OCI-LY1 (cell line): ENCODE measurements at regions not wholly inside any gene's neighbourhood (a gene's known extent, or its start where the extent isn't known, plus 50 kb on each side); places are given as distances from the start of the nearest gene placed in this dataset.

Experiments used
- H2AFZ ChIP-seq: fragments of 200-600 bp; sonication (generic), shearing (Covaris generic); 2 replicates; pipeline ENCODE4 v1.6.0; 2014; ENCODE audit warnings: antibody characterized with exemption, mild to moderate bottlenecking, low read length
- H3F3A ChIP-seq: fragments of 200-600 bp; sonication (generic), shearing (Covaris generic); 2 replicates; pipeline ENCODE4 v1.6.0; 2014; ENCODE audit warnings: mild to moderate bottlenecking, antibody characterized with exemption, low read length, moderate library complexity; ENCODE audit not compliant: insufficient read depth
- H3K27ac ChIP-seq: fragments of 200-600 bp; sonication (generic); 2 replicates; pipeline ENCODE4 v1.5.1; 2014; ENCODE audit warnings: low read length, mixed run types, mild to moderate bottlenecking, low read depth; ENCODE audit not compliant: poor library complexity, severe bottlenecking
- H3K27me3 ChIP-seq: fragments of 200-600 bp; sonication (generic); 2 replicates; pipeline ENCODE4 v1.6.0; 2014; ENCODE audit warnings: antibody characterized with exemption, mild to moderate bottlenecking, low read length, moderate library complexity; ENCODE audit not compliant: insufficient read depth
- H3K36me3 ChIP-seq: fragments of 200-600 bp; sonication (generic); 2 replicates; pipeline ENCODE4 v1.6.1; 2014; ENCODE audit warnings: mild to moderate bottlenecking, antibody characterized with exemption, low read length, moderate library complexity, mixed read lengths; ENCODE audit not compliant: insufficient read depth
- H3K4me1 ChIP-seq: fragments of 200-600 bp; sonication (generic); 2 replicates; pipeline ENCODE4 v1.5.1; 2014; ENCODE audit warnings: mild to moderate bottlenecking, low read length, moderate library complexity; ENCODE audit not compliant: insufficient read depth, severe bottlenecking
- H3K4me2 ChIP-seq: fragments of 200-600 bp; sonication (generic), shearing (Covaris generic); 2 replicates; pipeline ENCODE4 v1.6.1; 2014; ENCODE audit warnings: low read length
- H3K4me3 ChIP-seq: fragments of 200-600 bp; sonication (generic); 2 replicates; pipeline ENCODE4 v1.5.1; 2014; ENCODE audit warnings: low read length, low read depth, mild to moderate bottlenecking, mixed read lengths; ENCODE audit not compliant: poor library complexity, severe bottlenecking
- H3K79me2 ChIP-seq: fragments of 200-600 bp; shearing (Covaris generic); 2 replicates; pipeline ENCODE4 v1.6.1; 2016; ENCODE audit warnings: mixed run types, low read length, mixed read lengths; ENCODE audit not compliant: insufficient read depth
- H3K9ac ChIP-seq: fragments of 200-600 bp; sonication (generic), shearing (Covaris generic); 2 replicates; pipeline ENCODE4 v1.6.1; 2014; ENCODE audit warnings: mild to moderate bottlenecking, low read length, mixed read lengths
- H3K9me2 ChIP-seq: fragments of 200-600 bp; sonication (generic), shearing (Covaris generic); 2 replicates; pipeline ENCODE4 v1.6.1; 2014; ENCODE audit warnings: low read depth, mild to moderate bottlenecking, low read length, mixed read lengths
- H3K9me3 ChIP-seq: fragments of 200-600 bp; shearing (Covaris generic); 2 replicates; pipeline ENCODE4 v1.6.1; 2014; ENCODE audit warnings: low read length, mixed read lengths
- H4K20me1 ChIP-seq: fragments of 200-600 bp; sonication (generic), shearing (Covaris generic); 2 replicates; pipeline ENCODE4 v1.6.0; 2016; ENCODE audit warnings: mild to moderate bottlenecking, low read length; ENCODE audit not compliant: insufficient read depth
- EZH2 ChIP-seq: fragments of 200-600 bp; sonication (generic), shearing (Covaris generic); IDR thresholded peaks from 2 replicates; pipeline ENCODE4 v1.8.0; 2017; ENCODE audit warnings: borderline replicate concordance, mixed run types, mild to moderate bottlenecking, antibody characterized with exemption, low read length, moderate library complexity, mixed read lengths
- TF ChIP-seq, protein P1 (sequence below): fragments of 200-600 bp; sonication (generic), shearing (Covaris generic); IDR thresholded peaks from 2 replicates; pipeline ENCODE4 v1.5.1; 2017; ENCODE audit warnings: mild to moderate bottlenecking, antibody characterized with exemption, low read length, moderate library complexity, mixed read lengths

DNA sequence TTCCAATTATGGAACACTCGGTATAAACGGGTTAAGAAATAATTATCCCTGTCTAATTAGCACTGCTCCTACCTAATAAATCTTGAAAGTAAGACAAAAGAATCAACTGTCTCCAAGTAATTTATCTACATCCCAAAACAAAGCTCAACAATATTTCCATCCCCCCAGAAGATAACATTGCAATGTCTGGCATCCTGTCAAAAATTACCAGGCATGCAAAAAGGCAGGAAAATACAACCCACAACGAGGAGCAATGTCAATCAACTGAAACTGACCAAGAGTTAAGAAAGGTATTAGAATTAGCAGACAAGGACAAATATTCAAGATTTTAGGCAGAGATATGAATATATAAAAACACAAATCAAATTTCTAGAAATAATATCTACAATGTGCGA, 84.5 kb upstream of the SVIL start:
- no peaks in the 10 kb centered on the region for H3K9me2 ChIP-seq
- TF ChIP-seq EZH2, result no peak
- TF ChIP-seq, protein P1, sequence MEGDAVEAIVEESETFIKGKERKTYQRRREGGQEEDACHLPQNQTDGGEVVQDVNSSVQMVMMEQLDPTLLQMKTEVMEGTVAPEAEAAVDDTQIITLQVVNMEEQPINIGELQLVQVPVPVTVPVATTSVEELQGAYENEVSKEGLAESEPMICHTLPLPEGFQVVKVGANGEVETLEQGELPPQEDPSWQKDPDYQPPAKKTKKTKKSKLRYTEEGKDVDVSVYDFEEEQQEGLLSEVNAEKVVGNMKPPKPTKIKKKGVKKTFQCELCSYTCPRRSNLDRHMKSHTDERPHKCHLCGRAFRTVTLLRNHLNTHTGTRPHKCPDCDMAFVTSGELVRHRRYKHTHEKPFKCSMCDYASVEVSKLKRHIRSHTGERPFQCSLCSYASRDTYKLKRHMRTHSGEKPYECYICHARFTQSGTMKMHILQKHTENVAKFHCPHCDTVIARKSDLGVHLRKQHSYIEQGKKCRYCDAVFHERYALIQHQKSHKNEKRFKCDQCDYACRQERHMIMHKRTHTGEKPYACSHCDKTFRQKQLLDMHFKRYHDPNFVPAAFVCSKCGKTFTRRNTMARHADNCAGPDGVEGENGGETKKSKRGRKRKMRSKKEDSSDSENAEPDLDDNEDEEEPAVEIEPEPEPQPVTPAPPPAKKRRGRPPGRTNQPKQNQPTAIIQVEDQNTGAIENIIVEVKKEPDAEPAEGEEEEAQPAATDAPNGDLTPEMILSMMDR, result no peak
- H3K4me1 ChIP-seq, result no peaks in the 10 kb centered on the region
- H3K9me3 ChIP-seq, result no peaks in the 10 kb centered on the region; the same call in 1 of the 2 replicates
- no peaks in the 10 kb centered on the region for H3F3A ChIP-seq
- H3K9ac ChIP-seq, result no peak overlapping the region
- no peak overlapping the region for H3K27ac ChIP-seq
- H3K27me3 ChIP-seq, result no peaks in the 10 kb centered on the region
- H3K4me2 ChIP-seq, result no peak overlapping the region
- no peak overlapping the region for H3K4me3 ChIP-seq
- no peaks in the 10 kb centered on the region for H4K20me1 ChIP-seq
- H3K79me2 ChIP-seq, result no peaks in the 10 kb centered on the region
- no peaks in the 10 kb centered on the region for H3K36me3 ChIP-seq
- H2AFZ ChIP-seq, result no peak overlapping the region

DNA sequence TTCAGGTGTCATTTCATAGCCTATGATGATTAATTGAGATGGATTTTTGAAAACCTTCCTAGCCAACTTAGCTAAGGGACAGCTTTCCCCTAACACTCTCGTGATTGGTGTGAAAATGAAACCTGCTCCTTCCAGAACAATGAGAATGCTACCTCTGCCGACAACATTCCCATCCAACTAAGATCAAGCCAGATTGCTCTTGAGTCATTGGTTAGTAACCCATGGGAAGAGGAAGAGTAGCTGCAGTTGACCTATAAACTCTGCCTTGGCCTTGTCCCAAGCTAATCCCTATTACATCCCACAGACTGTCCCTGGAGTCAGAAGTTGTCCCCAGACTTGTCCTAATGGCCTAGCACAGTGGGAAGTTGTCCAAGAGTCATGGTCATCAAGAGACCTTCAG, 80.5 kb upstream of the SVIL start:
- Histone ChIP-seq H3K9ac (no peak overlapping the region), H3K9me2 (no peaks in the 10 kb centered on the region), H3K79me2 (no peaks in the 10 kb centered on the region), H3K27ac (no peak overlapping the region), H4K20me1 (no peaks in the 10 kb centered on the region), H3K4me2 (no peak overlapping the region), H3K27me3 (no peaks in the 10 kb centered on the region), H2AFZ (no peak overlapping the region), H3K36me3 (no peaks in the 10 kb centered on the region), H3F3A (no peaks in the 10 kb centered on the region), H3K4me3 (no peak overlapping the region), H3K9me3 (no peaks in the 10 kb centered on the region; the same call in 1 of the 2 replicates), H3K4me1 (no peaks in the 10 kb centered on the region)
- TF ChIP-seq, protein P1, result no peak
- TF ChIP-seq EZH2, result no peak

DNA sequence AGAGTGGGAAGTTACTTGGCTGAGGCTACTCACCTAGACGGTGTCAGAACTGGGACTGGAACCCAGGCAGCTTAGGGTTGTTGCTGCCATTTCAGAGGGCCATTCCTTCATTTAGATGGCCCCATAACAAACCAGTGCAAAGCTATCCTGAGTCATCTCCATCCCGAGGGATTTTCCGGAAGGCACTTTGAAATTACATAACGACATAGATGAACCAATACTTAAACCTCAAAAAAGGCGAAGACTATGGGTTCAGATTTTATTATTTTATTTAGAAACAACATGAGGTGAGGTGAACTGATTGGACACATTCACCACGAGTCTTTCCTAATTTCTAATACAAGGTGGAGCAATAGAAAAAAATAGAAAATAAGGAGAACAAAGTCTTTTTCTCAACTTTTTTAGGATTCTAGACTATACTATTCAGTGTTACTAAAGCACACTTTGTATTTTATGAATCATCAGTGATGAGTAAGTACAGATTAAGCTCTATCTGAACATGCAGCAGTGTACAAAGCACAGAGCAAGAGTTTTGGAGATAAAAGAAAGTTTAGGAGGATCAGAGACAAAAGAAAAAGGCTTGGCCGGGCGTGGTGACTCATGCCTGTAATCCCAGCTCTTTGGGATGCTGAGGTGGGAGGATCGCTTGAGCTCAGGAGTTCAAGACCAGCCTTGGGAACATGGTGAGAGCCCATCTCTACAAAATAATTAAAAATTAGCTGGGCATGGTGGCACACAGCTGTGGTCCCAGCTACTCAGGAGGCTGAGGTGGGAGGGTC, 79.5 kb upstream of the SVIL start:
- no peaks in the 10 kb centered on the region for H3F3A ChIP-seq
- H3K27ac ChIP-seq, result no peak overlapping the region
- no peak overlapping the region for H3K9ac ChIP-seq
- H3K9me2 ChIP-seq, result no peaks in the 10 kb centered on the region
- no peaks in the 10 kb centered on the region for H4K20me1 ChIP-seq
- no peaks in the 10 kb centered on the region for H3K4me1 ChIP-seq
- no peaks in the 10 kb centered on the region for H3K9me3 ChIP-seq
- TF ChIP-seq, protein P1, result no peak
- no peak for TF ChIP-seq EZH2
- H3K27me3 ChIP-seq, result no peaks in the 10 kb centered on the region
- no peak overlapping the region for H2AFZ ChIP-seq
- no peaks in the 10 kb centered on the region for H3K79me2 ChIP-seq
- no peak overlapping the region for H3K4me2 ChIP-seq
- H3K36me3 ChIP-seq, result no peaks in the 10 kb centered on the region
- H3K4me3 ChIP-seq, result no peak overlapping the region
